Lung (tissue), 11 donors: ENCODE measurements at regions not wholly inside any gene's neighbourhood (a gene's known extent, or its start where the extent isn't known, plus 50 kb on each side); places are given as distances from the start of the nearest gene placed in this dataset.

Experiments used
- ATAC-seq: fragments of 200-7000 bp; cut with Tn5 transposase; one replicate; pipeline ENCODE4 v1.9.1; 2020; ENCODE audit warnings: moderate number of reproducible peaks; ENCODE audit not compliant: insufficient read depth, low FRiP score
- DNase-seq, 3 donors: peaks; one replicate each; pipeline ENCODE4 v3.0.0-alpha.2; 2013 to 2017
- H3K27ac ChIP-seq, 2 donors: one replicate each; pipeline ENCODE4 v1.5.1; 2013; ENCODE audit warnings: mild to moderate bottlenecking in 2 of 2, moderate library complexity in 2 of 2, control low read depth in 1 of 2, inconsistent platforms in 1 of 2, low read depth in 1 of 2, low read length in 1 of 2
- H3K27me3 ChIP-seq, 3 donors: one replicate each; pipeline ENCODE4 v1.5.1; 2013; ENCODE audit warnings: low read length in 2 of 3; ENCODE audit not compliant: control insufficient read depth in 3 of 3, insufficient read depth in 3 of 3
- H3K36me3 ChIP-seq, 4 donors: one replicate each; pipeline ENCODE4 v1.5.1; 2013; ENCODE audit warnings: low read length in 4 of 4, mild to moderate bottlenecking in 1 of 4, moderate library complexity in 1 of 4; ENCODE audit not compliant: control insufficient read depth in 4 of 4, insufficient read depth in 4 of 4
- H3K4me1 ChIP-seq, 5 donors: one replicate each; pipeline ENCODE4 v1.5.1; 2013; ENCODE audit warnings: low read length in 5 of 5, mild to moderate bottlenecking in 2 of 5, moderate library complexity in 1 of 5; ENCODE audit not compliant: control insufficient read depth in 5 of 5, insufficient read depth in 5 of 5
- H3K4me3 ChIP-seq: one replicate; pipeline ENCODE4 v1.5.1; 2013; ENCODE audit warnings: mild to moderate bottlenecking, control low read depth, moderate library complexity
- H3K9ac ChIP-seq, 2 donors: one replicate each; pipeline ENCODE4 v1.5.1; 2013; ENCODE audit warnings: low read length in 2 of 2, control low read depth in 1 of 2; ENCODE audit not compliant: insufficient read depth in 1 of 2
- H3K9me3 ChIP-seq, 4 donors: one replicate each; pipeline ENCODE4 v1.5.1; 2013; ENCODE audit warnings: low read length in 3 of 4, mild to moderate bottlenecking in 1 of 4, moderate library complexity in 1 of 4; ENCODE audit not compliant: control insufficient read depth in 4 of 4, insufficient read depth in 3 of 4
- WGBS, 2 donors: extraction: QIAGEN DNeasy Blood & Tissue Kit; methylation state at CpG; one replicate each; pipeline ENCODE4 v1.1.7; 2013; 5-methylcytosine and 5-hydroxymethylcytosine counted together
- TF ChIP-seq, protein P1 (sequence below): IDR thresholded peaks from 2 replicates; pipeline ENCODE4 v1.5.1; 2012; ENCODE audit warnings: mild to moderate bottlenecking; ENCODE audit errors: control extremely low read depth, extremely low read depth
- donor health status: control.
- donor health status: control.
- donor health status: Bipolar disorder and iron deficiency.
- donor health status: healthy.
- donor health status: DM: yes; HTN: yes; CAD: no.

DNA sequence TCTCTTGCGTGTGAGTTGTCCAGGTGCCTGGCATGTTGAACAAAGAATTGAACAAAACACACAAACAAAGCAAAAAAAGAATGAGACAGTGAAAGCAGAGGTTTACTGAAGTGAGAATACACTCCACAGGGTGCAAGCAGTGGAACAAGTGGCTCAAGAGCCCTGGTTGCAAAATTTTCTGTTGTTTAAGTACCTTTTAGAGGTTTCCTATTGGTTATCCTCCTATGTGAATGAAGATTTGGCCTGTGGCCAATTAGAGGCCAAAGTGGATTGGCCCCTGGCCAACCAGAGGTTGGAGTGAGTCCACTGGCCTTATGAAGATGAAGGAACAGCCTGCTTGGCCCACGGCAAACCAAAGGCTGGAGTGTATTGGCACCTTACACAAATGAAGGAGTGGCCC lies 1188.5 kb upstream of the NRXN1 start:
- no peak overlapping the region for H3K4me3 ChIP-seq
- H3K9ac ChIP-seq: no peak overlapping the region
- ATAC-seq (no peak), DNase-seq (peak; percentile 9 to 40 (median 23))
- no peaks in the 10 kb centered on the region for H3K9me3 ChIP-seq
- no peaks in the 10 kb centered on the region for H3K36me3 ChIP-seq
- H3K27me3 ChIP-seq: no peaks in the 10 kb centered on the region
- 58 to 80% methylated on average over 2 of the region's 2 CpGs for WGBS, 2 donors
- TF ChIP-seq, protein P1, sequence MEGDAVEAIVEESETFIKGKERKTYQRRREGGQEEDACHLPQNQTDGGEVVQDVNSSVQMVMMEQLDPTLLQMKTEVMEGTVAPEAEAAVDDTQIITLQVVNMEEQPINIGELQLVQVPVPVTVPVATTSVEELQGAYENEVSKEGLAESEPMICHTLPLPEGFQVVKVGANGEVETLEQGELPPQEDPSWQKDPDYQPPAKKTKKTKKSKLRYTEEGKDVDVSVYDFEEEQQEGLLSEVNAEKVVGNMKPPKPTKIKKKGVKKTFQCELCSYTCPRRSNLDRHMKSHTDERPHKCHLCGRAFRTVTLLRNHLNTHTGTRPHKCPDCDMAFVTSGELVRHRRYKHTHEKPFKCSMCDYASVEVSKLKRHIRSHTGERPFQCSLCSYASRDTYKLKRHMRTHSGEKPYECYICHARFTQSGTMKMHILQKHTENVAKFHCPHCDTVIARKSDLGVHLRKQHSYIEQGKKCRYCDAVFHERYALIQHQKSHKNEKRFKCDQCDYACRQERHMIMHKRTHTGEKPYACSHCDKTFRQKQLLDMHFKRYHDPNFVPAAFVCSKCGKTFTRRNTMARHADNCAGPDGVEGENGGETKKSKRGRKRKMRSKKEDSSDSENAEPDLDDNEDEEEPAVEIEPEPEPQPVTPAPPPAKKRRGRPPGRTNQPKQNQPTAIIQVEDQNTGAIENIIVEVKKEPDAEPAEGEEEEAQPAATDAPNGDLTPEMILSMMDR: no peak
- H3K27ac ChIP-seq: no peak overlapping the region
- no peaks in the 10 kb centered on the region for H3K4me1 ChIP-seq

DNA sequence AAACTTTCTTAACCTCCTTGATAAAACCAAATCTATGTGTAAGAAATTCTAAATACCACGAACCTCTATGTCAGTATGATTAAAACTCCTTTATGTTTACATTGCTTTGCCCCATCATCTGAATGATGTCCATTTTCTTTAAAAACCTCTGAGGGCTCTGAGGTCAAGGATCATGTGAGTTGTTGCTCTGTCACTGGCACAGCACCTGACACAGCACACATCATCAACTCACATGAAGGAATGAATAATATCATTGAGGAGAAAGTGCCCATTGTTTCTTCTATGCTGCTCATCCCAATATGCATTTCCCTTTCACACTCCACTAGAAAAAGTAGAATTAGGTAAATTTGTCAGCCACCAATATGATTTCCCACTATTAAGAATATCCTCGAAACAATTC lies 1178.7 kb upstream of the NRXN1 start:
- Histone ChIP-seq H3K27ac (no peak overlapping the region), H3K9ac (no peak overlapping the region), H3K36me3 (no peaks in the 10 kb centered on the region), H3K4me1 (no peaks in the 10 kb centered on the region), H3K4me3 (no peak overlapping the region), H3K9me3 (no peaks in the 10 kb centered on the region), H3K27me3 (no peaks in the 10 kb centered on the region)
- 76 to 80% methylated on average over 2 of the region's 2 CpGs for WGBS, 2 donors
- no peak for ATAC-seq
- TF ChIP-seq, protein P1: no peak
- DNase-seq: no peak

DNA sequence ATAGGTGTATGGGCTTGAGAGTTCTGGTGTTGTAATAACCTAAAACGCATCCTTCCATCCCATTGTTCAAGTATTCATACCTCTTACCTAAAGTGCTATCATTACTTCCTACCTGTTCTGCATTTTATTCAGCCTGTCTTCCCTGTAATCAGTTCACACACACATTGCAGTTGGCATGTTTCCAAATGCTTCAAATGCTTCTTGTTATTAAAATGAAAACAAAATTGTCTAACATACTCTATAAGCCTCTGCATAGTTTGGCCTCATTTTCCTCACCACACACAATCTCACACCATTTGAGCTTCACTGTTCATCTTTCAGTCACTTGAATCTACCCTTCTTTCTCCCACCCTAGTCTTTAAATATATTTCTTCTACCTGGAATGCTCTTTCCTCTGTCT lies 1178.2 kb upstream of the NRXN1 start:
- no peak overlapping the region for H3K4me3 ChIP-seq
- no peaks in the 10 kb centered on the region for H3K9me3 ChIP-seq
- no peak overlapping the region for H3K27ac ChIP-seq
- no peaks in the 10 kb centered on the region for H3K36me3 ChIP-seq
- no peaks in the 10 kb centered on the region for H3K27me3 ChIP-seq
- 63 to 86% methylated on average over 1 of the region's 1 CpG for WGBS, 2 donors
- H3K9ac ChIP-seq: no peak overlapping the region
- peak in 1 of 3 donors; percentile 1 for DNase-seq
- TF ChIP-seq, protein P1: no peak
- H3K4me1 ChIP-seq: no peaks in the 10 kb centered on the region
- no peak for ATAC-seq

DNA sequence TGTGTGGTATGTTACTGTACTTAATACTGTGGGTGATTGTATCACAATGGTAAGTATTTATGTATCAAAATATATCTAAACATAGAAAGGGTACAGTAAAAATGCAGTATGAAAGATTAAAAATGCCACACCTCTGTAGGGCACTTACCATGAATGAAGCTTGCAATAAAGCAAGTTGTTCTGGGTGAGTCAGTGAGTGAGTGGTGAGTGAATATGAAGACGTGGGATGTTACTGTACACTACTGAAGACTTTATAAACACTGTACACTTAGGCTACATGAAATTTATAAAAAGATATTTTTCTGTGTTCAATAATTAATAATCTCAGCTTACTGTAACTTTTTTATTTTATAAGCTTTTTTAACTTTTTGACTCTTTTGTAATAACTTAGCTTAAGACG lies 1162.4 kb upstream of the NRXN1 start:
- TF ChIP-seq, protein P1: no peak
- WGBS, 2 donors: 88 to 91% methylated on average over 2 of the region's 2 CpGs
- no peak for ATAC-seq

More for the DNA sequence above, 1162.4 kb upstream of the NRXN1 start:
- Histone ChIP-seq H3K4me3 (no peak overlapping the region), H3K9me3 (no peaks in the 10 kb centered on the region), H3K27me3 (no peaks in the 10 kb centered on the region), H3K9ac (no peak overlapping the region), H3K27ac (no peak overlapping the region), H3K4me1 (no peaks in the 10 kb centered on the region), H3K36me3 (no peaks in the 10 kb centered on the region)
- DNase-seq: no peak
